GM23338 (cell line): ENCODE measurements at regions not wholly inside any gene's neighbourhood (a gene's known extent, or its start where the extent isn't known, plus 50 kb on each side); places are given as distances from the start of the nearest gene placed in this dataset.
A peak's percentile ranks its signal among the peaks of the same experiment; 100 is the strongest.
"Not testable (repeated sequence)": the region's sequence is repeated elsewhere in the genome, so short reads cannot be mapped to it uniquely, and the experiment has no call there.

Experiments
- ATAC-seq: fragments of 200-7000 bp; cut with Tn5 transposase; 3 replicates; pipeline ENCODE4 v1.9.1; 2020
- DNase-seq: peaks from one replicate; pipeline ENCODE4 v3.0.0-alpha.2; 2015; ENCODE audit warnings: low spot score
- H2AFZ ChIP-seq: fragments of 200-600 bp; sonication (generic); 2 replicates; pipeline ENCODE4 v1.8.0; 2016; ENCODE audit warnings: antibody characterized with exemption, mild to moderate bottlenecking, moderate library complexity
- H3F3A ChIP-seq: fragments of 200-600 bp; sonication (generic); replicated peaks from 2 replicates; pipeline ENCODE4 v1.8.0; 2017; ENCODE audit warnings: antibody characterized with exemption, mixed run types, low read depth
- H3K27ac ChIP-seq: fragments of 200-600 bp; sonication (generic); 2 replicates; pipeline ENCODE4 v1.6.1; 2016; ENCODE audit warnings: low read depth
- H3K27me3 ChIP-seq: fragments of 200-600 bp; sonication (generic); 2 replicates; pipeline ENCODE4 v1.8.0; 2016; ENCODE audit warnings: mild to moderate bottlenecking, mixed run types, moderate library complexity; ENCODE audit not compliant: insufficient read depth
- H3K36me3 ChIP-seq: fragments of 200-600 bp; sonication (generic); 2 replicates; pipeline ENCODE4 v1.8.0; 2016; ENCODE audit warnings: mild to moderate bottlenecking; ENCODE audit not compliant: insufficient read depth
- H3K4me1 ChIP-seq: fragments of 200-600 bp; sonication (generic); 2 replicates; pipeline ENCODE4 v1.8.0; 2016; ENCODE audit warnings: mild to moderate bottlenecking, moderate library complexity; ENCODE audit not compliant: insufficient read depth
- H3K4me2 ChIP-seq: fragments of 200-600 bp; sonication (generic); 2 replicates; pipeline ENCODE4 v1.7.1; 2017; ENCODE audit warnings: mixed run types
- H3K4me3 ChIP-seq: fragments of 200-600 bp; sonication (generic); 2 replicates; pipeline ENCODE4 v1.6.1; 2016; ENCODE audit warnings: mixed run types
- H3K79me2 ChIP-seq: fragments of 200-600 bp; sonication (generic); replicated peaks from 2 replicates; pipeline ENCODE4 v1.8.0; 2017; ENCODE audit warnings: mild to moderate bottlenecking; ENCODE audit not compliant: insufficient read depth
- H3K9me2 ChIP-seq: fragments of 200-600 bp; sonication (generic); 2 replicates; pipeline ENCODE4 v1.8.0; 2017; ENCODE audit not compliant: insufficient read depth
- H4K20me1 ChIP-seq: fragments of 200-600 bp; sonication (generic); replicated peaks from 2 replicates; pipeline ENCODE4 v1.8.0; 2017; ENCODE audit warnings: mild to moderate bottlenecking; ENCODE audit not compliant: insufficient read depth
- H3K27ac Mint-ChIP-seq: 2 replicates; pipeline ENCODE4 v1.8.0; 2020; ENCODE audit warnings: inconsistent platforms, mild to moderate bottlenecking, moderate library complexity, mixed read lengths
- H3K27me3 Mint-ChIP-seq: 3 replicates; pipeline ENCODE4 v1.8.0; 2022; ENCODE audit warnings: low read depth, mild to moderate bottlenecking, moderate library complexity, mixed read lengths, inconsistent platforms; ENCODE audit not compliant: insufficient read depth, poor library complexity
- H3K36me3 Mint-ChIP-seq: 3 replicates; pipeline ENCODE4 v1.8.0; 2021; ENCODE audit warnings: low read depth, mild to moderate bottlenecking, inconsistent platforms, moderate library complexity, mixed read lengths
- H3K4me1 Mint-ChIP-seq: 3 replicates; pipeline ENCODE4 v1.8.0; 2020; ENCODE audit warnings: mild to moderate bottlenecking, inconsistent platforms, mixed read lengths
- H3K4me3 Mint-ChIP-seq: 3 replicates; pipeline ENCODE4 v1.8.0; 2021; ENCODE audit warnings: moderate library complexity, mild to moderate bottlenecking, inconsistent platforms, mixed read lengths
- H3K9me3 Mint-ChIP-seq: 3 replicates; pipeline ENCODE4 v1.8.0; 2020; ENCODE audit warnings: moderate library complexity, mild to moderate bottlenecking, inconsistent platforms, mixed read lengths
- CREB1 ChIP-seq: fragments of 250-450 bp; sonication (Bioruptor Pico); IDR thresholded peaks from 2 replicates; pipeline ENCODE4 v1.5.0; 2020; ENCODE audit warnings: low read depth, mild to moderate bottlenecking, moderate library complexity
- EZH2 ChIP-seq: fragments of 200-600 bp; sonication (generic); IDR thresholded peaks from one replicate; pipeline ENCODE4 v1.8.0; 2017; ENCODE audit warnings: antibody characterized with exemption, mild to moderate bottlenecking, low read depth; ENCODE audit not compliant: unreplicated experiment
- EZH2phosphoT487 ChIP-seq: fragments of 200-600 bp; sonication (generic); IDR thresholded peaks from one replicate; pipeline ENCODE4 v1.8.1; 2018; ENCODE audit warnings: antibody characterized with exemption; ENCODE audit not compliant: unreplicated experiment
- JUNB ChIP-seq: IDR thresholded peaks from one replicate; pipeline ENCODE4 v1.6.1; 2016; ENCODE audit warnings: antibody characterized with exemption; ENCODE audit not compliant: unreplicated experiment
- NANOG ChIP-seq: IDR thresholded peaks from 2 replicates; pipeline ENCODE4 v1.6.1; 2016; ENCODE audit warnings: antibody characterized with exemption, borderline replicate concordance
- POLR2AphosphoS5 ChIP-seq: IDR thresholded peaks from 2 replicates; pipeline ENCODE4 v1.6.1; 2016; ENCODE audit warnings: antibody characterized with exemption, low read depth
- STAT1 ChIP-seq: IDR thresholded peaks from one replicate; pipeline ENCODE4 v1.6.1; 2016; ENCODE audit warnings: antibody characterized with exemption; ENCODE audit not compliant: unreplicated experiment
- ZNF114 ChIP-seq: fragments of 250-450 bp; sonication (Bioruptor Pico); IDR thresholded peaks from 2 replicates; pipeline ENCODE4 v1.5.0; 2020; ENCODE audit warnings: mild to moderate bottlenecking, moderate library complexity
- ZNF331 ChIP-seq: fragments of 250-450 bp; sonication (Bioruptor Pico); IDR thresholded peaks from 2 replicates; pipeline ENCODE4 v1.5.0; 2020; ENCODE audit warnings: low read depth, mild to moderate bottlenecking, moderate library complexity
- TF ChIP-seq, protein P1 (sequence below): IDR thresholded peaks from 2 replicates; pipeline ENCODE4 v1.6.1; 2016; ENCODE audit warnings: antibody characterized with exemption
- TF ChIP-seq, protein P2 (sequence below): IDR thresholded peaks from one replicate; pipeline ENCODE4 v1.6.1; 2018; ENCODE audit warnings: antibody characterized with exemption; ENCODE audit not compliant: unreplicated experiment
- TF ChIP-seq, protein P3 (sequence below): fragments of 250-450 bp; sonication (Bioruptor Pico); IDR thresholded peaks from 2 replicates; pipeline ENCODE4 v1.5.0; 2020; ENCODE audit warnings: mild to moderate bottlenecking, moderate library complexity

DNA sequence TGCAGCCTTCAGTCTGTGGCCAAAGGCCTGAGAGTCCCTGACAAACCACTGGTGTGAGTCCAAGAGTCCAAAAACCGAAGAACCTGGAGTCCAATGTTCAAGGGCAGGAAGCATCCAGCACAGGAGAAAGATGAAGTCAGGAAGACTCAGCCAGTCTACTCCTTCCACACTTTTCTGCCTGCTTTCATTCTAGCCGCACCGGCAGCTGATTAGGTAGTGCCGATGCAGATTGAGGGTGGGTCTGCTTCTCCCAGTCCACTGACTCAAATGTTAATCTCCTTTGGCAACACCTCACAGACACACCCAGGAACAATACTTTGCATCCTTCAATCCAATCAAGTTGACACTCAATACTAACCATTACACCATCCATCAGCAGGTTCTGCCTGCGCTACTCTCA lies 65.2 kb upstream of the WASF3 start:
- H4K20me1 ChIP-seq, H3K27ac ChIP-seq, H3K4me3 Mint-ChIP-seq, H2AFZ ChIP-seq, H3K79me2 ChIP-seq, H3K27ac Mint-ChIP-seq, H3K4me1 Mint-ChIP-seq, H3K4me1 ChIP-seq, H3K27me3 Mint-ChIP-seq, H3K4me3 ChIP-seq, H3K9me2 ChIP-seq, H3F3A ChIP-seq, ATAC-seq, H3K36me3 Mint-ChIP-seq, H3K27me3 ChIP-seq, H3K36me3 ChIP-seq, DNase-seq, H3K4me2 ChIP-seq, H3K9me3 Mint-ChIP-seq: not testable (repeated sequence)

DNA sequence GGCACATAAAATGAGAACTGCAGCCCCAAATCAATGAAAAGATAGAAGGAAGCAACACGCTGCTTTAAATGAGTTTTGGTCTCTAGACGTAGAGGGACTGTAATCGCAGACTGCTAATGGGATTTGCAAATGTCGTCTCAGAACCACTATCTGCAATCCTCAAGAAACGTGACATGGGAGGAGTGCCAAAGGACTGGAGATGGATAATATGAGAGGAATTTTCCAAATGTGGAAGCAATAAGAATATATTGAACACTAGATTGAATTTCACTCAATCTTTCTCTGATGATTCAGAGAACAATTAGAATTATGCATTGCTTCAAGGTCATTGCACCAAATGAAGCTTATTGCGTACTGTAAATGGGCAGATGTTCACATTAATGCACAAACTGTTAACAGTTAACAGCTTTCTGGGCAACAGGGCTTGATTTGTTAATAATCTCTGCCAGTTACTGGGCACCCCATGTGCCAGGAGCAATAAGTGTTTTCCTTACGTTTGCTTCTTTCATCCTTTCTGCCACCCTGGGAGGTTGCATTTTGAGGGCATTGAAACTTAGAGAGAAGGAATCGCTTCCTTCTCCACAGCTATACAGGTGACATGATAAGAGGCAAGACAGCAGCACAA lies 62.8 kb upstream of the WASF3 start:
- no peaks in the 10 kb centered on the region for H3K9me2 ChIP-seq
- H4K20me1 ChIP-seq: no peaks in the 10 kb centered on the region
- Mint-ChIP-seq H3K4me1 (peaks cover 7% of the 10 kb centered on the region; the same call in 2 of the 3 replicates), H3K4me3 (no peak overlapping the region), H3K27me3 (peaks cover 7% of the 10 kb centered on the region), H3K36me3 (no peaks in the 10 kb centered on the region), H3K9me3 (no peaks in the 10 kb centered on the region), H3K27ac (no peak overlapping the region)
- H2AFZ ChIP-seq: peak overlapping the region; percentile 44; the same call in 1 of the 2 replicates
- no peak overlapping the region for H3K27ac ChIP-seq
- no peaks in the 10 kb centered on the region for H3K4me1 ChIP-seq
- H3K27me3 ChIP-seq: no peaks in the 10 kb centered on the region
- ATAC-seq (no peak), DNase-seq (no peak)
- H3K36me3 ChIP-seq: no peaks in the 10 kb centered on the region
- no peaks in the 10 kb centered on the region for H3K79me2 ChIP-seq
- H3K4me3 ChIP-seq: no peak overlapping the region
- H3K4me2 ChIP-seq: no peak overlapping the region
- H3F3A ChIP-seq: no peaks in the 10 kb centered on the region
- no peak for TF ChIP-seq ZNF114 (CRISPR knock-in tag)
- TF ChIP-seq JUNB: no peak
- no peak for TF ChIP-seq STAT1
- TF ChIP-seq, protein P1, sequence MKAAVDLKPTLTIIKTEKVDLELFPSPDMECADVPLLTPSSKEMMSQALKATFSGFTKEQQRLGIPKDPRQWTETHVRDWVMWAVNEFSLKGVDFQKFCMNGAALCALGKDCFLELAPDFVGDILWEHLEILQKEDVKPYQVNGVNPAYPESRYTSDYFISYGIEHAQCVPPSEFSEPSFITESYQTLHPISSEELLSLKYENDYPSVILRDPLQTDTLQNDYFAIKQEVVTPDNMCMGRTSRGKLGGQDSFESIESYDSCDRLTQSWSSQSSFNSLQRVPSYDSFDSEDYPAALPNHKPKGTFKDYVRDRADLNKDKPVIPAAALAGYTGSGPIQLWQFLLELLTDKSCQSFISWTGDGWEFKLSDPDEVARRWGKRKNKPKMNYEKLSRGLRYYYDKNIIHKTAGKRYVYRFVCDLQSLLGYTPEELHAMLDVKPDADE: no peak
- TF ChIP-seq POLR2AphosphoS5: no peak
- no peak for TF ChIP-seq CREB1 (CRISPR knock-in tag)
- no peak for TF ChIP-seq NANOG
- TF ChIP-seq, protein P2, sequence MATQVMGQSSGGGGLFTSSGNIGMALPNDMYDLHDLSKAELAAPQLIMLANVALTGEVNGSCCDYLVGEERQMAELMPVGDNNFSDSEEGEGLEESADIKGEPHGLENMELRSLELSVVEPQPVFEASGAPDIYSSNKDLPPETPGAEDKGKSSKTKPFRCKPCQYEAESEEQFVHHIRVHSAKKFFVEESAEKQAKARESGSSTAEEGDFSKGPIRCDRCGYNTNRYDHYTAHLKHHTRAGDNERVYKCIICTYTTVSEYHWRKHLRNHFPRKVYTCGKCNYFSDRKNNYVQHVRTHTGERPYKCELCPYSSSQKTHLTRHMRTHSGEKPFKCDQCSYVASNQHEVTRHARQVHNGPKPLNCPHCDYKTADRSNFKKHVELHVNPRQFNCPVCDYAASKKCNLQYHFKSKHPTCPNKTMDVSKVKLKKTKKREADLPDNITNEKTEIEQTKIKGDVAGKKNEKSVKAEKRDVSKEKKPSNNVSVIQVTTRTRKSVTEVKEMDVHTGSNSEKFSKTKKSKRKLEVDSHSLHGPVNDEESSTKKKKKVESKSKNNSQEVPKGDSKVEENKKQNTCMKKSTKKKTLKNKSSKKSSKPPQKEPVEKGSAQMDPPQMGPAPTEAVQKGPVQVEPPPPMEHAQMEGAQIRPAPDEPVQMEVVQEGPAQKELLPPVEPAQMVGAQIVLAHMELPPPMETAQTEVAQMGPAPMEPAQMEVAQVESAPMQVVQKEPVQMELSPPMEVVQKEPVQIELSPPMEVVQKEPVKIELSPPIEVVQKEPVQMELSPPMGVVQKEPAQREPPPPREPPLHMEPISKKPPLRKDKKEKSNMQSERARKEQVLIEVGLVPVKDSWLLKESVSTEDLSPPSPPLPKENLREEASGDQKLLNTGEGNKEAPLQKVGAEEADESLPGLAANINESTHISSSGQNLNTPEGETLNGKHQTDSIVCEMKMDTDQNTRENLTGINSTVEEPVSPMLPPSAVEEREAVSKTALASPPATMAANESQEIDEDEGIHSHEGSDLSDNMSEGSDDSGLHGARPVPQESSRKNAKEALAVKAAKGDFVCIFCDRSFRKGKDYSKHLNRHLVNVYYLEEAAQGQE: no peak
- TF ChIP-seq ZNF331 (CRISPR knock-in tag): no peak
- TF ChIP-seq EZH2: no peak
- no peak for TF ChIP-seq EZH2phosphoT487
- TF ChIP-seq, protein P3, sequence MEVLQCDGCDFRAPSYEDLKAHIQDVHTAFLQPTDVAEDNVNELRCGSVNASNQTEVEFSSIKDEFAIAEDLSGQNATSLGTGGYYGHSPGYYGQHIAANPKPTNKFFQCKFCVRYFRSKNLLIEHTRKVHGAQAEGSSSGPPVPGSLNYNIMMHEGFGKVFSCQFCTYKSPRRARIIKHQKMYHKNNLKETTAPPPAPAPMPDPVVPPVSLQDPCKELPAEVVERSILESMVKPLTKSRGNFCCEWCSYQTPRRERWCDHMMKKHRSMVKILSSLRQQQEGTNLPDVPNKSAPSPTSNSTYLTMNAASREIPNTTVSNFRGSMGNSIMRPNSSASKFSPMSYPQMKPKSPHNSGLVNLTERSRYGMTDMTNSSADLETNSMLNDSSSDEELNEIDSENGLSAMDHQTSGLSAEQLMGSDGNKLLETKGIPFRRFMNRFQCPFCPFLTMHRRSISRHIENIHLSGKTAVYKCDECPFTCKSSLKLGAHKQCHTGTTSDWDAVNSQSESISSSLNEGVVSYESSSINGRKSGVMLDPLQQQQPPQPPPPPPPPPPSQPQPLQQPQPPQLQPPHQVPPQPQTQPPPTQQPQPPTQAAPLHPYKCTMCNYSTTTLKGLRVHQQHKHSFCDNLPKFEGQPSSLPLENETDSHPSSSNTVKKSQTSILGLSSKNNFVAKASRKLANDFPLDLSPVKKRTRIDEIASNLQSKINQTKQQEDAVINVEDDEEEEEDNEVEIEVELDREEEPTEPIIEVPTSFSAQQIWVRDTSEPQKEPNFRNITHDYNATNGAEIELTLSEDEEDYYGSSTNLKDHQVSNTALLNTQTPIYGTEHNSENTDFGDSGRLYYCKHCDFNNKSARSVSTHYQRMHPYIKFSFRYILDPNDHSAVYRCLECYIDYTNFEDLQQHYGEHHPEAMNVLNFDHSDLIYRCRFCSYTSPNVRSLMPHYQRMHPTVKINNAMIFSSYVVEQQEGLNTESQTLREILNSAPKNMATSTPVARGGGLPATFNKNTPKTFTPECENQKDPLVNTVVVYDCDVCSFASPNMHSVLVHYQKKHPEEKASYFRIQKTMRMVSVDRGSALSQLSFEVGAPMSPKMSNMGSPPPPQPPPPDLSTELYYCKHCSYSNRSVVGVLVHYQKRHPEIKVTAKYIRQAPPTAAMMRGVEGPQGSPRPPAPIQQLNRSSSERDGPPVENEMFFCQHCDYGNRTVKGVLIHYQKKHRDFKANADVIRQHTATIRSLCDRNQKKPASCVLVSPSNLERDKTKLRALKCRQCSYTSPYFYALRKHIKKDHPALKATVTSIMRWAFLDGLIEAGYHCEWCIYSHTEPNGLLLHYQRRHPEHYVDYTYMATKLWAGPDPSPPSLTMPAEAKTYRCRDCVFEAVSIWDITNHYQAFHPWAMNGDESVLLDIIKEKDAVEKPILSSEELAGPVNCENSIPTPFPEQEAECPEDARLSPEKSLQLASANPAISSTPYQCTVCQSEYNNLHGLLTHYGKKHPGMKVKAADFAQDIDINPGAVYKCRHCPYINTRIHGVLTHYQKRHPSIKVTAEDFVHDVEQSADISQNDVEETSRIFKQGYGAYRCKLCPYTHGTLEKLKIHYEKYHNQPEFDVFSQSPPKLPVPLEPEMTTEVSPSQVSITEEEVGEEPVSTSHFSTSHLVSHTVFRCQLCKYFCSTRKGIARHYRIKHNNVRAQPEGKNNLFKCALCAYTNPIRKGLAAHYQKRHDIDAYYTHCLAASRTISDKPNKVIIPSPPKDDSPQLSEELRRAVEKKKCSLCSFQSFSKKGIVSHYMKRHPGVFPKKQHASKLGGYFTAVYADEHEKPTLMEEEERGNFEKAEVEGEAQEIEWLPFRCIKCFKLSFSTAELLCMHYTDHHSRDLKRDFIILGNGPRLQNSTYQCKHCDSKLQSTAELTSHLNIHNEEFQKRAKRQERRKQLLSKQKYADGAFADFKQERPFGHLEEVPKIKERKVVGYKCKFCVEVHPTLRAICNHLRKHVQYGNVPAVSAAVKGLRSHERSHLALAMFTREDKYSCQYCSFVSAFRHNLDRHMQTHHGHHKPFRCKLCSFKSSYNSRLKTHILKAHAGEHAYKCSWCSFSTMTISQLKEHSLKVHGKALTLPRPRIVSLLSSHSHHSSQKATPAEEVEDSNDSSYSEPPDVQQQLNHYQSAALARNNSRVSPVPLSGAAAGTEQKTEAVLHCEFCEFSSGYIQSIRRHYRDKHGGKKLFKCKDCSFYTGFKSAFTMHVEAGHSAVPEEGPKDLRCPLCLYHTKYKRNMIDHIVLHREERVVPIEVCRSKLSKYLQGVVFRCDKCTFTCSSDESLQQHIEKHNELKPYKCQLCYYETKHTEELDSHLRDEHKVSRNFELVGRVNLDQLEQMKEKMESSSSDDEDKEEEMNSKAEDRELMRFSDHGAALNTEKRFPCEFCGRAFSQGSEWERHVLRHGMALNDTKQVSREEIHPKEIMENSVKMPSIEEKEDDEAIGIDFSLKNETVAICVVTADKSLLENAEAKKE (CRISPR knock-in tag): no peak
